DMS53 (cell line): ENCODE measurements at regions not wholly inside any gene's neighbourhood (a gene's known extent, or its start where the extent isn't known, plus 50 kb on each side); places are given as distances from the start of the nearest gene placed in this dataset.
A peak's percentile ranks its signal among the peaks of the same experiment; 100 is the strongest.

Source experiments
- DNase-seq: peaks from one replicate; lab custom pipeline; 2025; lab: John Stamatoyannopoulos, UW

- DNase-seq = no peak
Measured at GRCh38 chr11:19472679-19473078, 231.9 kb upstream of the E2F8 start.

GRCh38 chr11:19467904-19468303 lies 227.2 kb upstream of the E2F8 start:
- DNase-seq = no peak

GRCh38 chr11:19466314-19466713 lies 225.6 kb upstream of the E2F8 start:
- no peak for DNase-seq

GRCh38 chr11:19463976-19464375 lies 223.2 kb upstream of the E2F8 start:
- no peak for DNase-seq

- no peak for DNase-seq
Measured at GRCh38 chr11:19460718-19461405, 220.1 kb upstream of the E2F8 start.

GRCh38 chr11:19459240-19459639 lies 218.5 kb upstream of the E2F8 start:
- DNase-seq = no peak

- no peak for DNase-seq
Measured at GRCh38 chr11:19458721-19459120, 218.0 kb upstream of the E2F8 start.

- DNase-seq = no peak
Measured at GRCh38 chr11:19458231-19458630, 217.5 kb upstream of the E2F8 start.

GRCh38 chr11:19455731-19456130 lies 215.0 kb upstream of the E2F8 start:
- DNase-seq = no peak

GRCh38 chr11:19453651-19454257 lies 213.0 kb upstream of the E2F8 start:
- no peak for DNase-seq

DNA sequence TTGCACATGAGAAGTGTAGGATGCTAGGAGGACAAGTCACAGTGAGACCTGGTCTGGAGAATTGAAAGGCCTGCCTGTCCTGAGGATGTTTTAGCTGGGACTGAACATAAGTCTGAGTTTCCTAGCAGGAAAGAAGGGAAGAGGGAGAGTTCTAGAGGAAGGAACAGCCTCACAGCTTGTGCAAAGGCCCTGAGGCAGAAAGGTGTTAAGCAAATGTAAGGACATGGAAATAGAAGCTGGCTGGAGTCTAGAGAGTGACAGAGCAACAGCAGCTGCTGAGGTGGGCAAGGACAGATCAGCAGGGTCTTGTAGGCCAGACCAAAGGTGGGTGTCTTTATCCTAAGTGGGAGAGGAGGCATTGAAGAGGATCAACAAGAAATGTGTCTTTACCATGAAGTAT lies 210.9 kb upstream of the E2F8 start:
- no peak for DNase-seq

GRCh38 chr11:19450282-19450681 lies 209.5 kb upstream of the E2F8 start:
- DNase-seq = no peak

GRCh38 chr11:19448651-19449050 lies 207.9 kb upstream of the E2F8 start:
- DNase-seq = no peak

DNA sequence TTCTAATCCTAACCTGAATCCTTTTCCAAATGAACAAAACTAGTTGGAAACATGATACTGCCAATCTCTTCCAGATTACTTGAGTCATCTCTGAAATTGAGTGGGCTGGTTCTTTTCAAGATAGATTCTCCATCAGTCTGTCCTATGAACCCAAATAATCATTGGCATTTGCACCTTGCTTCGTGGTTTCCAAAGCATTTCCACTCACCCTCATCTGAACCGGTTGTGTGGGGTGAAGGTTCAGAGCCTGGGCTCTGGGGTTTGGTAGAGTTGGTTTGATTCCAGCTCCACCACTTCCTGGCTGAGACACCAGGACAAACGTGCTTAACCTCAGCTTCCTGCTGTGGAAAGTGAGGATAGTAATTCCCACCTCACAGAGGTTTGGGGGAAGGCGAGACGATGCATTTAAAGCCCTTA lies 206.4 kb upstream of the E2F8 start:
- DNase-seq = no peak

GRCh38 chr11:19445771-19446170 lies 205.0 kb upstream of the E2F8 start:
- no peak for DNase-seq

DNA sequence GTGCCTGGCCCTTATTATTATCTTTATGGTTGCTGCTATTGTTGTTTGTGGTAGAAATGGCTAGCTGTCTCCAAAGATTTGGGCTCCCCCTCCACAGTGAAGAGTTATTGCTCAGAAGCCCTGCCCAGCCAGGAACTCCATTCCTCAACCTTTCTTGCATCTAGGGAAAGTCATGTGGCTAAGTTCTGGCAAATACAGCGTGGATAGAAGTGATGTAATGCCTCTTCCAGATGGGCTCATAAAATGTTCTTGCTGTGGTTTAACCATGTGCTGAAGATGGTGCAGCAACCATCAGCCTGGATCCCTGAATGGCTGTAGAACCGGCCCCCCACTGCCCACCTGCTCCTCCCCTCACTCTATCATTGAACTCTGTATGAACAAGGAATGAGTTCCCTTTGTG lies 203.5 kb upstream of the E2F8 start:
- DNase-seq = no peak

DNA sequence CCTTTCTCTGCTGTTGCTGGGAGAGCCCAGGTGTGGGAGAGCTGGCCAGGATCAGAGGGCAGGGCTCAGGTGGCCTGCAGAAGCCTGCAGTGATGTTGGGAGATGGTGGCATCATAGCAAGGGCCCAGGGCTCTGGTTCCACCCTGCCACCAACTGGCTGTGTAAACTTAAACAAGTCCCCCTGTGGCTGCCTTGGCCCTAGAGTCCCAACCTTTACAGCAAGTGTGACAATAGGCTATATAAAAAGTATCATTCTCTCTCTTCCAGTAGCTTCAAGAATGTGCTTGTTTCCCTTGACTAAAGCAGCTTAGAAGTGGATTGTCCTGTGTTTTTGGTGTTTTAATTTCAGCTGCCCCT lies 201.8 kb upstream of the E2F8 start:
- no peak for DNase-seq

DNA sequence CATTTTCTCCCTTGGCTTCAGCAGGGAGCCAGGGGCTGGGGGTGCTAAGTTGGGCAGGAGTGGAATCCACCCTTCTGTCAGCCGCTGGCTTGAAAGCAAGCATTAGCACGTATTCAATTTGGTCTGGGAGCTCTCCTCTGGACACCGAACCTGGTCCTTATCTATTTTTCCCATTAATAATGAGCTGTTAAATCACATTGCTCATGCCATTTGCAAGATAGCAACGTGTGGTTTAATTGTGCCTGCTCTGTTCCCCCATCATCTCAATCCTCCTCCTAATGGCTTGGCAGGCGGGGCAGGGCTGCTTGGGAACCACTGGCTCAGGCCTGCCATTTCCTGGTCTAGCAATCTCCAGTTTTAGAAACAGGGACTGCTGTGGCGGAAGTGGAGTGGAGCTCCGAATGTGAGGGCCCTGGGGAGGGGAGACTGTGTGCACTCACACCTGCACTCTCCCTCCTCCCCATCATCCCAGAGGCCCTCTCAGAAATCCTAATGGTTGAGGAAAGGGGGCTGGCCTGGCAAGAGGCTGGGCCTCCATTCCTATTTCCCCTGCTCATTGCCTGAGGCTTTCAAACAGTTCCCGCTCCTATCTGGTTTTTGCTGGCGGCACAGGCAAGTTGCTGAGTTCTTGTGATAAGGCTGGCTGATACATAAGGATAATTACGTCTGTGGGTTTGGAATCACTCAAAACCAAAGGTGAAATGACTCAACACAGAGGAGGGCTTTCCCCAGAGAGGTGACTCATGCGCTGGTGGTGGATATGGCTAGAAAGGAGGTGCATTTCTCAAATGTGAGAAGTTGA lies 201.2 kb upstream of the E2F8 start:
- DNase-seq = peak; percentile 81

- no peak for DNase-seq
Measured at GRCh38 chr11:19441288-19441687, 200.5 kb upstream of the E2F8 start.

GRCh38 chr11:19437760-19438159 lies 197.0 kb upstream of the E2F8 start:
- no peak for DNase-seq

GRCh38 chr11:19436932-19437331 lies 196.2 kb upstream of the E2F8 start:
- no peak for DNase-seq

DNA sequence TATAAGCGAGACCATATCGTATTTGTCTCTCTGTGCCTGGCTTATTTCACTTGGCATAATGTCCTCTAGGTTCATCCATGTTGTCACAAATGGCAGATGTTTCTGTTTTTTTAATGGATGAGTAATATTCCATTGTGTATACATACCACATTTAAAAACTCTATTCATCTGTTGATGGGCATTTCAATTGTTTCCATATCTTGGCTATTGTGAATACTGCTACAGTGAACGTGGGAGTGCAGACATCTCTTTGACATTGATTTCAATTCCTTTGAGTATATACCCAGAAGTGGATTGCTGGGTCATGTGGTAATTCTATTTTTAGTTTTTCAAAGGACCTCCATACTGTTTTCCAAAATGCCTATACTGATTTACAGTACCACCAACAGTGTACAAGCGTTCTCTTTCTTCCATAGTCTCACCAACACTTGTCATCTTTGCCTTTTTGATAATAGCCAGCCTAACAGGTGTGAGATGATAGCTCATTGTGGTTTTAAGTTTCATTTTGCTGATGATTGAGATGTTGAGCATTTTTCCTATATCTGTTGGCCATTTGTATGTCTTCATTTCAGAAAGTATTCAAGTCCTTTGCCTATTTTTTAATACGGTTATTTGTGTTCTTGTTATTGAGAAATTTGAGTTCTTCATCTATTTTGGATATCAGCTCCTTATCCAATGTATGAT lies 194.7 kb upstream of the E2F8 start:
- DNase-seq = no peak

- DNase-seq = no peak
Measured at GRCh38 chr11:19433791-19434190, 193.0 kb upstream of the E2F8 start.
